ENCODE measurements at regions not wholly inside any gene's neighbourhood (a gene's known extent, or its start where the extent isn't known, plus 50 kb on each side); places are given as distances from the start of the nearest gene placed in this dataset.

GRCh38 chr5:158619083-158619788, 480.5 kb downstream of the EBF1 start:
- TF ChIP-seq CTCF (IDR thresholded peaks at IDR 0.05) (no peak), POLR2AphosphoS5 (IDR thresholded peaks at IDR 0.05) (no peak)
